Nephron (organoid): ENCODE measurements at regions not wholly inside any gene's neighbourhood (a gene's known extent, or its start where the extent isn't known, plus 50 kb on each side); places are given as distances from the start of the nearest gene placed in this dataset.
"Not testable (repeated sequence)": the region's sequence is repeated elsewhere in the genome, so short reads cannot be mapped to it uniquely, and the experiment has no call there.

ENCODE experiments used
- H3K27ac Mint-ChIP-seq, 3 experiments: 2 replicates each; pipeline ENCODE4 v1.8.0; 2020; ENCODE audit warnings: mixed read lengths in 3 of 3, mild to moderate bottlenecking in 2 of 3, moderate library complexity in 1 of 3
- H3K27me3 Mint-ChIP-seq: 2 replicates; pipeline ENCODE4 v1.8.0; 2021; ENCODE audit warnings: low read depth, mild to moderate bottlenecking, moderate library complexity, mixed read lengths
- H3K36me3 Mint-ChIP-seq: 2 replicates; pipeline ENCODE4 v1.8.0; 2020; ENCODE audit warnings: low read depth, mixed read lengths
- H3K4me1 Mint-ChIP-seq: 2 replicates; pipeline ENCODE4 v1.8.0; 2020; ENCODE audit warnings: mixed read lengths
- H3K4me3 Mint-ChIP-seq, 3 experiments: 2 replicates each; pipeline ENCODE4 v1.8.0; 2020; ENCODE audit warnings: mild to moderate bottlenecking in 3 of 3, mixed read lengths in 3 of 3, moderate library complexity in 2 of 3
- H3K9me3 Mint-ChIP-seq: 2 replicates; pipeline ENCODE4 v1.8.0; 2020; ENCODE audit warnings: mixed read lengths
- TF ChIP-seq, protein P1 (sequence below), 3 experiments: fragments of 200-600 bp; sonication (generic); IDR thresholded peaks; one replicate each; pipeline ENCODE4 v1.5.0; 2021; ENCODE audit warnings: antibody characterized with exemption in 3 of 3; ENCODE audit not compliant: unreplicated experiment in 3 of 3

DNA sequence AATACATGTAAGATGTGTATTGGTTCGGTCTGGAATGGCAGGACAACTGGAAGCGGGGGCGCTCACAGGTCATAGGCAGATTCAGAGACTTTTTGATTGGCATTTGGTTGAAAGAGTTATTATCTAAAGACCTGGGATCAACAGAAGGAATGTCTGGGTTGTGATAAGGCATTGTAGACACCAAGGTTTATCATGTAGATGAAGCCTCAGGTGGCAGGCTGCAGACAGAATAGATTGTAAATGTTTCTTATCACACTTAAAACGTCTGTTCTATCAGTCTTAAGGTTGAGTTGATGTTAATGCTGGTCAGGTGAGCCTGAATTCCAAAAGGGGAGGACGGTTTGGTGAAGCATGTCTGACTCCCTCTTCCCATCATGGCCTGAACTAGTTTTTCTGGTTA lies 295.9 kb upstream of the PROK2 start:
- peaks cover 13% of the 10 kb centered on the region for H3K9me3 Mint-ChIP-seq

DNA sequence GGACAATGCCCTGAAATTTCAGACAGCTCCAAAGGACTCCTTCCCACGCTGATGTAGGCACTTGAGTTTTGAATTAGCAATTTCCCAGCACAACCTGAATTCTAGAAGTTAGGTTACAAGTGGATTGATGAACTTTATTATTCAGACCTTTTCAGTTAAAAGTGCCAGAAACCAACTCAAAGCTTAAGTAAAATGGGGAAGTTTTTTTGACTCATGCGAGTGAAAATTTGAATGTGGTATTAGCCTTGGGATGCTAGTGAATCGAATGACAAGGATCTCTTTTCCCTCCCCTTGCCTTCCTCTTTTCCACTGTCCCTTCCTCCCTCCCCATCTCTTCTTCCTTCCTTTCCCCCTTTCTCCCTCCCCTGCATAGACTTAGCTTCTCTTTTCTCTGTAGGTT lies 295.1 kb upstream of the PROK2 start:
- Mint-ChIP-seq H3K27me3 (peaks cover 22% of the 10 kb centered on the region), H3K9me3 (peaks cover 20% of the 10 kb centered on the region), H3K4me1 (peaks cover 13% of the 10 kb centered on the region), H3K27ac (no peak overlapping the region), H3K4me3 (no peak overlapping the region), H3K36me3 (peaks cover 14% of the 10 kb centered on the region)
- TF ChIP-seq, protein P1, sequence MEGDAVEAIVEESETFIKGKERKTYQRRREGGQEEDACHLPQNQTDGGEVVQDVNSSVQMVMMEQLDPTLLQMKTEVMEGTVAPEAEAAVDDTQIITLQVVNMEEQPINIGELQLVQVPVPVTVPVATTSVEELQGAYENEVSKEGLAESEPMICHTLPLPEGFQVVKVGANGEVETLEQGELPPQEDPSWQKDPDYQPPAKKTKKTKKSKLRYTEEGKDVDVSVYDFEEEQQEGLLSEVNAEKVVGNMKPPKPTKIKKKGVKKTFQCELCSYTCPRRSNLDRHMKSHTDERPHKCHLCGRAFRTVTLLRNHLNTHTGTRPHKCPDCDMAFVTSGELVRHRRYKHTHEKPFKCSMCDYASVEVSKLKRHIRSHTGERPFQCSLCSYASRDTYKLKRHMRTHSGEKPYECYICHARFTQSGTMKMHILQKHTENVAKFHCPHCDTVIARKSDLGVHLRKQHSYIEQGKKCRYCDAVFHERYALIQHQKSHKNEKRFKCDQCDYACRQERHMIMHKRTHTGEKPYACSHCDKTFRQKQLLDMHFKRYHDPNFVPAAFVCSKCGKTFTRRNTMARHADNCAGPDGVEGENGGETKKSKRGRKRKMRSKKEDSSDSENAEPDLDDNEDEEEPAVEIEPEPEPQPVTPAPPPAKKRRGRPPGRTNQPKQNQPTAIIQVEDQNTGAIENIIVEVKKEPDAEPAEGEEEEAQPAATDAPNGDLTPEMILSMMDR (IDR thresholded peaks at IDR 0.05; ENCODE audit: unreplicated experiment in 3 of 3): no peak

More for the DNA sequence above, 295.9 kb upstream of the PROK2 start:
- peaks cover 13% of the 10 kb centered on the region for H3K4me1 Mint-ChIP-seq
- H3K27ac Mint-ChIP-seq: no peak overlapping the region
- H3K36me3 Mint-ChIP-seq: peaks cover 7% of the 10 kb centered on the region
- peaks cover 18% of the 10 kb centered on the region for H3K27me3 Mint-ChIP-seq
- TF ChIP-seq, protein P1 (IDR thresholded peaks at IDR 0.05; ENCODE audit: unreplicated experiment in 3 of 3): no peak
- H3K4me3 Mint-ChIP-seq: no peak overlapping the region

DNA sequence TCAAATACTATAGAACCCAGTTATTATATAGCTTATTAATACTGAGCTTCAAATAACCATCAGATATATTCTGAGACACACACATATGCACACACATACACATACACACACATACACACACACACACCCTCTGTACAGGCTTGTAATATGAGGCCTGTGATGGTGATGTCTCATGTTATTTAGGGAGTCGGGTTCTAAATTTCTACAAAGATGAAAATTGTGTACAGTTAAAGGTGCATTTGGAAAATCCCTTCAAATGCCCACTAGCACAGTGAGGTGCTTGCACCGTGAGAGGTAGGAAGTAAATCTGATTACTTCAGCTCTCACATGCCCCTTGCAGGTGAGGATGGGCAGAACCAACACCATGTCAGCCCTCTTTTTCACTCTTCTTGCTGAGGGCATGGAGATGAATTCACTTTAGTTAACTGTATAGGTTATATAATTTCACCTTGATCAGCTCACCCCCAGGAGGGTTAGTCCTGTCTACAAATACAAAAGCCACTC lies 294.5 kb upstream of the PROK2 start:
- Mint-ChIP-seq H3K4me3 (no peak overlapping the region), H3K36me3 (peaks cover 19% of the 10 kb centered on the region), H3K27me3 (peaks cover 26% of the 10 kb centered on the region), H3K4me1 (peaks cover 13% of the 10 kb centered on the region), H3K9me3 (peaks cover 25% of the 10 kb centered on the region), H3K27ac (no peak overlapping the region)
- TF ChIP-seq, protein P1 (IDR thresholded peaks at IDR 0.05; ENCODE audit: unreplicated experiment in 3 of 3): no peak

DNA sequence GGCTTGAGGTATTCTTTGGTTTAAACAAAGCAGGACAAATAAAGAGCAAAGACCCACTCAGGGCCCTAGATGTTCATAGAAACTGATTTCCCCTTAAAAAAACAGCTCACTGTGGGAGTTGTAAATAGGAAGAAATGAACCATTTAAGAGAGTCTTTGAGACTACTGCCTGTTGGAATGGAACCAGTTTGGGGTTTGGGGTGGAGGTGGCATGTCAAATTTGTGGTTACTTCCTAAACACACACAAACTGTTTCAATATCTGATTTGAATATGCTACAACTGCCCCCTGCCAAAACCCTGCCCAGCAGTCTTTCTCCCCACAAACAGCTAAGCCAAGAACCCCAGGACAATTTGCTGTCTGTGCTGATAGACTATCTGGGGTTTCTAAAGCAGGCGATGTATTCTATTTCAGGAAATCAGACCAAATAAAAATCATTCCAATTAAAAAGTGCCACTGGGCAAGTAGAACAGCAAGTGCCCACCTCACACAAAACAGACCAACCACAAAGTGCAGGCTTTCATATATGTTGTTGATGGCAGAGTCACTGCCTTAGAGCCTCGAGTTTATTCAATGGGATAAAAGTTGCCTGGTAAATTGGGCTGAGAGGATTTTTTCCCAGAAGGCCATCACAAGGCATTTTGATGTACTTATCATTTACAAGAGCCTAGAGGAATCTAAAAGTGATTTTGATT lies 293.9 kb upstream of the PROK2 start:
- Mint-ChIP-seq H3K9me3 (peaks cover 25% of the 10 kb centered on the region), H3K36me3 (peaks cover 19% of the 10 kb centered on the region), H3K4me1 (peaks cover 13% of the 10 kb centered on the region), H3K4me3 (no peak overlapping the region), H3K27ac (no peak overlapping the region), H3K27me3 (peaks cover 26% of the 10 kb centered on the region)
- TF ChIP-seq, protein P1 (IDR thresholded peaks at IDR 0.05; ENCODE audit: unreplicated experiment in 3 of 3): no peak

DNA sequence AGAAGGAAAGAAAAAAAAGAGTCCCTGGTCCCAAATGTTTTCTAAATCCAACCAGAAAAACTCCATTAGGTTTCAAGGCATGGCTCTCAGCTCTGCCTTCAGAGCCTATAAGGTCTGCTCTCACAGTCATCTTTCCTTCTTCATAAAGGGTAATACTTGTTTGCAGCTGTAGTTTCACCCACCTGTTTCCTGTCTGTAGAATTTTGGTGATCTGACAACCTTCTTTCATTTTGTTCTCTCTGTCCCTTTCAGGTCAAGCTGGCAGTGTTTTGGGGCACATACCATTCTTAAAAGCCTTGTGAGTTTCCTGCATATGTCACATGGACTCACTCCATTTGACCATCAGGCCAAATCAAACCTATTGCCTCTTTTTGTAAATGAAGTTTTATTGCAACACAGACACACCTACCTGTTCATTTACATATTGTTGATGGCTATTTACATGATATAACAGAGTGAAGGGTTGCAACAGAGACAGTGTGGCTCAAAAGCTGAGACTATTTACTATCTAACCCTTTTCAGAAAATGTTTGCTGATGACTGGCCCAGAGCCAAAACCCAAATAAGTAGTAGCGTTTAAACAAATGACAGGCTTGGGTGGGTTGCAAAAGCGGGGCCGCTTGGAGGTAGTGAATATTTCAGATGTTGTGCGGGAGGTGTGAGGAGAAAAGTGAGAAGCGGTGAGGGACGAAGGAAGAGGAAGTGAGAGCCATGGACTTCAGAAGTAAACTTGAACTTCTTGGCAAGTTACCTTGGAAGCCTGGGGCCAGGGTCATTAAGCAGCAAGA lies 292.7 kb upstream of the PROK2 start:
- TF ChIP-seq, protein P1 (IDR thresholded peaks at IDR 0.05; ENCODE audit: unreplicated experiment in 3 of 3): no peak
- peaks cover 7% of the 10 kb centered on the region for H3K4me1 Mint-ChIP-seq
- peaks cover 25% of the 10 kb centered on the region for H3K9me3 Mint-ChIP-seq
- H3K27me3 Mint-ChIP-seq: peaks cover 16% of the 10 kb centered on the region
- peaks cover 19% of the 10 kb centered on the region for H3K36me3 Mint-ChIP-seq
- H3K27ac Mint-ChIP-seq: no peak overlapping the region
- H3K4me3 Mint-ChIP-seq: no peak overlapping the region

DNA sequence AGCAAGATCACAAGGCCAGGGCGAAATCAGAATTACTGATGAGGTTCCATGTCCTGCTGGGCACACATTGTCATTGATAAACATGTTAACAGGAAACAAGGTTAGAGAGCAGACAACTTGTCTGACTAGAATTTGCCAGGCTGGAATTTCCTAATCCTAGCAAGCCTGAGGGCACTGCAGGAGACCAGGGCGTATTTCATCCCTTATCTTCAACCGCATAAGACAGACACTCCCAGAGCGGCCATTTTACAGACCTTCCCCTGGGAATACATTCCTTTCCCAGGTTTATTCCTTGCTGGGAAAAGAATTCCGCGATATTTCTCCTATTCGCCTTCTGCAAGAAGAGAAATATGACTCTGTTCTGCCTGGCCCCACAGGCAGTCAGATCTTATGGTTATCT lies 290.9 kb upstream of the PROK2 start:
- H3K4me1 Mint-ChIP-seq, H3K27ac Mint-ChIP-seq, H3K4me3 Mint-ChIP-seq: not testable (repeated sequence)
- Mint-ChIP-seq H3K36me3 (peaks cover 19% of the 10 kb centered on the region), H3K27me3 (peaks cover 16% of the 10 kb centered on the region), H3K9me3 (peaks cover 25% of the 10 kb centered on the region)
